DLD1 (cell line): ENCODE measurements at regions not wholly inside any gene's neighbourhood (a gene's known extent, or its start where the extent isn't known, plus 50 kb on each side); places are given as distances from the start of the nearest gene placed in this dataset.
"Not testable (repeated sequence)": the region's sequence is repeated elsewhere in the genome, so short reads cannot be mapped to it uniquely, and the experiment has no call there.

ENCODE experiments used
- in situ Hi-C: cut with HindIII; loops from 2 replicates; pipeline ENCODE4 v1.10.0; 2017; ENCODE audit warnings: low sequenced_read_pairs

DNA sequence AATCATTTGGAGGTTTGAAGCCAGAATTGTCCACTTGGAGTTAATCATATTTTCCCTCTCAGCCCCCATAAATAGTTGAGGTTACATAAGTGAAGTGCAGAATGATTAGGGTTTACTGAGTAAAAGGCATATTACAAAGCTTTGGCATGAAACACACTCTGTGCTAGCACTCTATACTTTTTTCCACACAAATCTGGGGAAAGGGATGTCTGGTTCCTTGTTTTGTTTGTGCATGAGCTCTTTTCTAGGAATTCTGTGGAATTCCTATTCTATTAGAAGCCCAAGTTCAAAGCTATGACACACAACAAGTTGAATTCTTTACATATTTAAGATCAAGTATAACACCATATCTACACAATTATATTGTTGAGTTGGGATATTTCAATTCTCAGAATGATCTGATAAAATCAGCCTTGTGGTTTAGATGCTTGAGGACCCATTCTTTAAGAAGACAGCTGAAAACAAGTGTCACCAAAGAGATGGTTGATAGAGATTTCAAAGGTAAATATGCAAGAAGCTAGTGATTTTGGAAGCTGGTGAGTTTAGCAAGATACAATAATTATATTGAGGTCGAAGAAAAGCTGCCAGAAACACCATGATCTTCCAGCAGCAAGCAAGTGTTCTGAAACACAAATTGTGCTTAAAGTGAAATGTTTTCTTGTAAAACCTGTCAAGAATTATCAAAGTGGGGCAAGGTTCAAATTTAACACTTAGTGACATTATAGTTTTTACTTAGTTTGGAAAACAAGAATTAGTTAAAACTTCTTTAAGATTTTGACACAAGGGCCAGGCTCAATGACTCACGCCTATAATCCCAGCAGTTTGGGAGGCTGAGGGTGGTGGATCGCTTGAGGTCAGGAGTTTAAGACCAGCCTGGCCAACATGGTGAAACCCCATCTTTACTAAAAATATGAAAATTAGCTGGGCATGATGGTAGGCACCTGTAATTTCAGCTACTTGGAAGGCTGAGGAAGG is 122.6 kb downstream of the INHBA start:
- in situ Hi-C loops: no loop called here

DNA sequence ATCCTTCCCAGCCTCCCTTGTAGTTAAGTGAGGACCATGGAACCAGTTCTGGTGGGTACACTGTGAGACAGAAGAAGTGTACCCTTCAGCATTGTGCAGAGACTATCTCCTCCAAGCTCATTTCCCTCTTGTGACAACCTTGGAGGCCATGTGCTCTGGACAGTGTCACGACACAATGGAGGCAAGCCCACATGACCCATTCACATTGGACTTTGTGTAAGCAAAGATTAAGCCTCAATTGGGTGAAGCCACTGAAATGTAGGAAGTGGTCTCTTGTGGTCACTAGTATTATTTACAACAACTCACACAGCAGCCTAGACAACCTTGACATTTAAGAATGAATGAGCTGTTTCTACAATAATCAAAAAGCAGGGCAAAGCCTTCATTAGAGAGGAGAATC is 124.2 kb downstream of the INHBA start:
- in situ Hi-C loops: no loop called here

GRCh38 chr7:41576166-41576565 is 126.7 kb downstream of the INHBA start:
- in situ Hi-C loops: no loop called here

- in situ Hi-C loops: no loop called here
Observed at GRCh38 chr7:41574377-41574776, 128.5 kb downstream of the INHBA start.

DNA sequence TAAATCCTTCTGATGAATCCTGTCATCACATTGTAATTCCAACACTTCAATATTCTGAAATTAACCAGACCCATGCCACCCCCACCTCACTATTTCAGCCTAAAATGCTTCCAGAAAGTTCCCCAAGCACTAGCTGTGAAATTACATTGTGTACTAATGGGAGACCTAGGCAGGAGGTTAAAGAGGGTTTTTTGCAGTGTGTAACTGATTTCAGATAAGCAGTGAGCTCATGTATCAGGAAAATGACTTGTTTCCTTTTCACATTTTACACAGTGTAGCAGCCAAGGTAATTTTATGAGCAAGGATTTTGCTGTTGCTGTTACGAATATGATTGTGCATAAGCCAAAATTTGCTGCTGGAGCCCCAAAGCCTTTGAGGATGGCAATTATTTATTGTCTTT is 129.0 kb downstream of the INHBA start:
- in situ Hi-C loops: no loop called here

DNA sequence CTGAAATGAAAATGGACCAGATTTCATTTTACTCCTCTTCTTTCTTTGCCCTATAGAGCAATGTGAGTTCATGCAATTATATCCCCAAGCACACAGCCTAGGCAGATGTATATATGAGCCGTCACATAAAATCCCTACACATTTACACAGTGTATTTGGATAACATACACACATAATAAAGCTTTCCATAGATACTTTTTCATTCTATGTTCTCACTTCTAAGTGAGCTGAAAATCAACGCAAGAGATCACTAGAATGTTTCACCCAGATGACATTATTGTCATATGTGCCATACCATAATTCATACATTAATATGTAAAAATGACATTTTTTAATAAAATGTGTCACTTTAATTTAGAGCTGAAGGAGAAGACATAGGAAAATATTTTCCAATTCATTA is 129.4 kb downstream of the INHBA start:
- in situ Hi-C loops: no loop called here

DNA sequence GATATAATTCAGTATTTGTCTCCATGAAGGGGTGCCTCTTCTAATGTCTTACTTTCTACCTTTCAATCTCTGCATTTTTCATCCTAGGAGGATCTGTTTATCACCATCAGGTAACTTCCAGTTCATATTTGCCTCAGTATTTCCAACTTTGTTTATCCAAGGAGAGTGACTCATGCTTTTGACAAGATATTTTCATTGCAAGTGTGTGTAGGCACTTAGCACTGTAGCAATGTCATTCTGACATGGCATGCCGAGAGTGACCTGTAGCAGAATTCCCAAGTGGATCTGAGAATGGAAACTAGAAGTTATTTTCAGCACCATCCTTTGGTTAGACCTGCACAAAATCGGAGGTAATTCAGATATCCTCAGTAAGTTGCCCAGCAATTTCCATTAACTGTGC is 129.9 kb downstream of the INHBA start:
- in situ Hi-C loops: no loop called here

GRCh38 chr7:41571573-41571972 is 131.3 kb downstream of the INHBA start:
- in situ Hi-C loops: no loop called here

- in situ Hi-C loops: no loop called here
Observed at GRCh38 chr7:41570766-41571165, 132.1 kb downstream of the INHBA start.

GRCh38 chr7:41568135-41568534 is 134.8 kb downstream of the INHBA start:
- in situ Hi-C loops: no loop called here

GRCh38 chr7:41567731-41568114 is 135.2 kb downstream of the INHBA start:
- in situ Hi-C loops: no loop called here

- in situ Hi-C loops: no loop called here
Observed at GRCh38 chr7:41567031-41567730, 135.7 kb downstream of the INHBA start.

DNA sequence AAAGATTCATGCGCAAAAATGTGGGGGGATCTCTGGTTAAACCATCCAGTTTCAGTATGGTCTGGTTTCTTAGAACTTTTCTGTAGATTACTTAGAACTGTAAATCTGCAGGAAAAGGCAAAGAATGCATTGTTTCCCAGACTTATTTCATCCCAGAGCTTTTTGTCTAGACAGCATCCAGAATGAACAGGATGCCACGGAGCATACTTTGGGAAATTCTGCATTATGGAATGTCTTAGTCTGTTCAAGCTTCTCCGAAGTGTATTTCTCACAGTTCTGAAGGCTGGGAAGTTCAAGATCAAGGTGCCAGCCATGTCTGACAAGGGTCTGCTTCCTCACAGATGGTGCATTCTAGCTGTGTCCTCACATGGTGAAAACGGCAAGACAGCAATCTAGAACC is 136.3 kb downstream of the INHBA start:
- in situ Hi-C loops: no loop called here

DNA sequence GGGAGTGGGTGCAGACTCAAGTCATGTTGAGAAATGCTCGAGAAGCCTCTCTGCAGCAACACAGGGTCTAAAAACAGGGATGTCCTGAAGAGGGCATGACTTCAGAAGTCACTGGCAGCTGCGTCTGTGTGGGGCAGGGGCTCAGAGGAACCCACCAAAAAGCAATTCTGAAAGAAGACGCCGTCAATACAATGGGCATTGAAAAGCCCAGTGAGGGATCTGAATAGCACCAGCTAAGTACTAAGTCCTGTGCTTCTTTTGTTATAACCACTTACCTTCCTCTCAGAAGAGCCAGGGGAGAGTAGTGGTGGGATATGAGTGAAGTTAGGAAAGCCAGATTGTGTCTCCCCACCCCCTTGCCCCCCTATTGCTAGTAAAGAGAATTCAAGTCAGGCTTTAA is 137.2 kb downstream of the INHBA start:
- in situ Hi-C loops: no loop called here

DNA sequence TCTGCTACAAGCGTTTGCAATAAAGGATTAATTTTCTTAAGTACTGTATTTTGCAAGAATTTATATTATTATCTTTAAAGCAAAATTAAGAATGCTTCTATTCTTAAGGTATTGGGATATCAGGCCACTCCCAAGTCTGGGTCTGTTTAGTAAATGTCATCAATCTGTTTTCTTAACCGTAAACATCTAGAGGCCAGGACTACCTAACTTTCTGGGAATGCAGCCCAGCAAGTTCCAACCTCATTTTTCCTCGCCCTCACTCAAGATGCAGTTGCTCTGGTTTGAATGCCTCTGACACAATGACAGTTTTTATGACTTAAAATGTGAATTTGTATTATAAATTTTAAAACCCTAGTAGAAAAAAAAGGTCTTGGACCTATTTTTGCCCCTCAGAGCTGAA is 143.5 kb downstream of the INHBA start:
- in situ Hi-C loops: no loop called here

GRCh38 chr7:41554481-41554880 is 148.4 kb downstream of the INHBA start:
- in situ Hi-C loops: no loop called here

DNA sequence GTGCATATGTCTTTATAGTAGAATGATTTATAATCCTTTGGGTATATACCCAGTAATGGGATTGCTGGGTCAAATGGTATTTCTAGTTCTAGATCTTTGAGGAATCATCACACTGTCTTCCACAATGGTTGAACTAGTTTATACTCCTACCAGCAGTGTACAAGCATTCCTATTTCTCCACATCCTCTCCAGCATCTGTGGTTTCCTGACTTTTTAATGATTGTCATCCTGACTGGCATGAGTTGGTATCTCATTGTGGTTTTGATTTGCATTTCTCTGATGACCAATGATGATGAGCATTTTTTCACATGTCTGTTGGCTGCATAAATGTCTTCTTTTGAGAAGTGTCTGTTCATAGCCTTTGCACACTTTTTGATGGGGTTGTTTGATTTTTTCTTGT is 152.8 kb downstream of the INHBA start:
- in situ Hi-C loops: not testable (repeated sequence)

DNA sequence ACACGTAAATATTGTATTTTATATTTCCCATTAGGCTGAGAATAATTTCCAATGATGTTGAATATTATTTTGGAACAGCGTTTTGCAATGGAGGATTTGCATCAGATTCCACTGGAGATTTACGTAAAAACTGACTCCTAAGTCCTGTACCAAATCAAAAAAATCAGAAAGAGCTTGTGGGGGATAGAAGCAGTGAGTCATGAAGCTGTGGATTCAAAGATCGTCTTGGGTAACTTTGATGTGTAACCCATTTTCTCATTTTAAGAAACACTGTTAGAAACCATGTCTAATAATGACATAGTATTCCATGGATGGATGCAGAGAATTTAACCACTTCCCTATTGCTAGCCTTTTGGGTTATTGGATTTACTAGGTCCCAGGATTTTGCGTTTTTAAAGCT is 158.6 kb downstream of the INHBA start:
- in situ Hi-C loops: no loop called here

- in situ Hi-C loops: no loop called here
Observed at GRCh38 chr7:41540601-41541000, 162.3 kb downstream of the INHBA start.

- in situ Hi-C loops: no loop called here
Observed at GRCh38 chr7:41538810-41539724, 163.8 kb downstream of the INHBA start.
